Neuronal stem cell (in vitro differentiated cells): ENCODE measurements at regions not wholly inside any gene's neighbourhood (a gene's known extent, or its start where the extent isn't known, plus 50 kb on each side); places are given as distances from the start of the nearest gene placed in this dataset.
A peak's percentile ranks its signal among the peaks of the same experiment; 100 is the strongest.
"Not testable (repeated sequence)": the region's sequence is repeated elsewhere in the genome, so short reads cannot be mapped to it uniquely, and the experiment has no call there.

Experiments
- DNase-seq: peaks from one replicate; pipeline ENCODE4 v3.0.0-alpha.2; 2013; ENCODE audit warnings: low spot score
- H2AFZ ChIP-seq: one replicate; pipeline ENCODE4 v1.6.1; 2013; ENCODE audit warnings: mild to moderate bottlenecking, low read length, inconsistent platforms
- H2AK5ac ChIP-seq: 2 replicates; pipeline ENCODE4 v1.6.1; 2013; ENCODE audit warnings: low read depth, mild to moderate bottlenecking, inconsistent platforms, low read length, moderate library complexity, mixed read lengths
- H2BK120ac ChIP-seq: 2 replicates; pipeline ENCODE4 v1.6.1; 2013; ENCODE audit warnings: low read depth, mild to moderate bottlenecking, inconsistent platforms, low read length, moderate library complexity, mixed read lengths
- H2BK12ac ChIP-seq: one replicate; pipeline ENCODE4 v1.6.1; 2013; ENCODE audit warnings: low read length, inconsistent platforms
- H2BK15ac ChIP-seq: 2 replicates; pipeline ENCODE4 v1.6.1; 2013; ENCODE audit warnings: mild to moderate bottlenecking, low read length, inconsistent platforms, mixed read lengths
- H2BK5ac ChIP-seq: one replicate; pipeline ENCODE4 v1.6.1; 2013; ENCODE audit warnings: inconsistent platforms, mild to moderate bottlenecking, low read length, moderate library complexity
- H3K14ac ChIP-seq: one replicate; pipeline ENCODE4 v1.6.1; 2013; ENCODE audit warnings: low read length, inconsistent platforms
- H3K18ac ChIP-seq: 2 replicates; pipeline ENCODE4 v1.6.1; 2013; ENCODE audit warnings: low read length, inconsistent platforms
- H3K23ac ChIP-seq: 2 replicates; pipeline ENCODE4 v1.6.1; 2013; ENCODE audit warnings: low read depth, mild to moderate bottlenecking, mixed read lengths, low read length, inconsistent platforms; ENCODE audit not compliant: poor library complexity
- H3K27ac ChIP-seq: replicated peaks from 3 replicates; pipeline ENCODE4 v1.5.1; 2013; ENCODE audit warnings: low read length, inconsistent platforms
- H3K27me3 ChIP-seq, 3 experiments: 2 replicates each; pipeline ENCODE4 v1.6.1; 2013; ENCODE audit warnings: low read length in 3 of 3, mild to moderate bottlenecking in 2 of 3, inconsistent platforms in 1 of 3, low read depth in 1 of 3, mixed read lengths in 1 of 3, moderate library complexity in 1 of 3; ENCODE audit not compliant: control insufficient read depth in 3 of 3, insufficient read depth in 3 of 3
- H3K36me3 ChIP-seq, 2 donors: replicated peaks in 1 of 2; 2 replicates each; pipeline ENCODE4 v1.6.1; 2013; ENCODE audit warnings: low read length in 2 of 2; ENCODE audit not compliant: control insufficient read depth in 2 of 2, insufficient read depth in 2 of 2
- H3K4ac ChIP-seq: 2 replicates; pipeline ENCODE4 v1.6.1; 2013; ENCODE audit warnings: inconsistent platforms, mild to moderate bottlenecking, low read length, moderate library complexity
- H3K4me1 ChIP-seq, 2 donors: 1 replicate in 1 of 2; 2 replicates in 1 of 2; pipeline ENCODE4 v1.6.1; 2013; ENCODE audit warnings: low read length in 2 of 2, low read depth in 1 of 2; ENCODE audit not compliant: control insufficient read depth in 2 of 2, insufficient read depth in 1 of 2
- H3K4me2 ChIP-seq: one replicate; pipeline ENCODE4 v1.6.1; 2013; ENCODE audit warnings: mild to moderate bottlenecking, low read length, inconsistent platforms; ENCODE audit not compliant: insufficient read depth, poor library complexity, severe bottlenecking
- H3K4me3 ChIP-seq, 2 donors: 2 replicates each; pipeline ENCODE4 v1.5.1; 2013; ENCODE audit warnings: low read length in 2 of 2, mild to moderate bottlenecking in 2 of 2, inconsistent platforms in 1 of 2, moderate library complexity in 1 of 2
- H3K79me1 ChIP-seq: one replicate; pipeline ENCODE4 v1.6.1; 2013; ENCODE audit warnings: low read depth, mild to moderate bottlenecking, inconsistent platforms, low read length, moderate library complexity
- H3K9ac ChIP-seq: one replicate; pipeline ENCODE4 v1.6.1; 2013; ENCODE audit warnings: mild to moderate bottlenecking, low read depth, low read length, inconsistent platforms; ENCODE audit not compliant: poor library complexity
- H3K9me3 ChIP-seq, 2 donors: replicated peaks in 1 of 2; 2 replicates each; pipeline versions ENCODE3 to v1.6.1; 2013; ENCODE audit warnings: low read length in 2 of 2, mild to moderate bottlenecking in 2 of 2, inconsistent platforms in 1 of 2, low read depth in 1 of 2, mixed read lengths in 1 of 2, moderate library complexity in 1 of 2; ENCODE audit not compliant: control insufficient read depth in 2 of 2, insufficient read depth in 1 of 2
- H4K8ac ChIP-seq: one replicate; pipeline ENCODE4 v1.6.1; 2013; ENCODE audit warnings: low read depth, mild to moderate bottlenecking, inconsistent platforms, low read length, moderate library complexity
- H4K91ac ChIP-seq: one replicate; pipeline ENCODE4 v1.6.1; 2013; ENCODE audit warnings: low read length, low read depth, mild to moderate bottlenecking, inconsistent platforms; ENCODE audit not compliant: poor library complexity
- WGBS, 2 donors: extraction: QIAGEN DNeasy Blood & Tissue Kit; methylation state at CpG; one replicate each; pipeline ENCODE4 v1.1.7; 2013; ENCODE audit warnings: missing lambda C conversion rate in 2 of 2, mixed read lengths in 1 of 2; ENCODE audit not compliant: insufficient read length in 2 of 2, insufficient replicate concordance in 1 of 2; ENCODE audit errors: extremely low coverage in 2 of 2; 5-methylcytosine and 5-hydroxymethylcytosine counted together

DNA sequence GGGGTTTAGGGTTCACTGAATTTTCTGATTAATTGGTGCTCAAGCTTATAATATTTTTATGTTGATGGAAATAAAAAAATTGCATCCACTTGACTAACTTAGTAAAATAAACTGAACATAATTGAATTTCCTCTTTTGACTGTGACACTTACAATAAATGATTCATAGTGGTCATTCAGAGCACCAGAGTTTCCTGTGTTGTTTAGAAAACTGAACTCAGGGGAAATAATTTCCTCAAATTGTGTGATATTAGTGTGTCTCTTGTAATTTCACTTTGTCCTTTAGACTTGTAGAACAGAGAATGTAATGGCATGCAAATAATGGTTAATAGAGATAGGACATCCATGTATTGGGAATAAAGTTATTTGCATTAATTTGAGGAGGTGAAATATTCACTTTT, 319.7 kb upstream of the MAN1A1 start:
- Histone ChIP-seq H4K91ac (no peak overlapping the region), H4K8ac (no peak overlapping the region), H3K18ac (no peak overlapping the region), H3K27ac (no peak overlapping the region), H2AFZ (no peak overlapping the region), H3K9me3 (peaks cover 0 to 1% of the 10 kb centered on the region in 2 donors), H3K4me3 (no peak overlapping the region), H3K14ac (no peak overlapping the region), H3K79me1 (no peaks in the 10 kb centered on the region), H2BK12ac (no peak overlapping the region), H3K36me3 (no peaks in the 10 kb centered on the region), H3K23ac (no peak overlapping the region), H3K9ac (no peak overlapping the region), H3K4ac (no peak overlapping the region), H3K4me2 (no peak overlapping the region), H2AK5ac (no peak overlapping the region), H3K4me1 (peaks cover 2 to 4% of the 10 kb centered on the region in 2 donors), H2BK120ac (no peak overlapping the region), H2BK15ac (no peak overlapping the region), H3K27me3 (no peaks in the 10 kb centered on the region), H2BK5ac (no peak overlapping the region)
- DNase-seq, result no peak

DNA sequence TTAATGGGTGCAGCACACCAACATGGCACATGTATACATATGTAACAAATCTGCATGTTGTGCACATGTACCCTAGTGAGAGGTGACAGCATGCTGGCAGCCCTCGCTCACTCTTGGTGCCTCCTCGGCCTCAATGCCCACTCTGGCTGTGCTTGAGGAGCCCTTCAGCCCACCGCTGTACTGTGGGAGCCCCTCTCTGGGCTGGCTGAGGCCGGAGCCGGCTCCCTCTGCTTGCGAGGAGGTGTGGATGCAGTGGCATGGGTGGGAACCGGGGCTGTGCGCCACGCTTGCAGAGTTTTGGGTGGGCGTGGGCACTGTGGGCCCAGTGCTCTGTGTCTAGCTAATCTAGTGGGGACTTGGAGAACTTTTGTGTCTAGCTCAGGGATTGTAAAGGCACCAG, 315.9 kb upstream of the MAN1A1 start:
- not testable (repeated sequence) for H3K79me1 ChIP-seq, H3K4me2 ChIP-seq, H3K4me1 ChIP-seq, H3K9me3 ChIP-seq, H3K14ac ChIP-seq, H3K18ac ChIP-seq, H3K27ac ChIP-seq, H2BK15ac ChIP-seq, H2BK12ac ChIP-seq, H3K4ac ChIP-seq, H2BK120ac ChIP-seq, H3K9ac ChIP-seq, DNase-seq, H4K91ac ChIP-seq, H2AFZ ChIP-seq, H3K36me3 ChIP-seq, H3K27me3 ChIP-seq, H4K8ac ChIP-seq, H3K23ac ChIP-seq, H2AK5ac ChIP-seq, H2BK5ac ChIP-seq
- WGBS, 2 donors, result no CpG with 5 or more reads among the region's 10 CpGs
- peak overlapping the region in 1 of 2 donors; percentile 58 for H3K4me3 ChIP-seq

DNA sequence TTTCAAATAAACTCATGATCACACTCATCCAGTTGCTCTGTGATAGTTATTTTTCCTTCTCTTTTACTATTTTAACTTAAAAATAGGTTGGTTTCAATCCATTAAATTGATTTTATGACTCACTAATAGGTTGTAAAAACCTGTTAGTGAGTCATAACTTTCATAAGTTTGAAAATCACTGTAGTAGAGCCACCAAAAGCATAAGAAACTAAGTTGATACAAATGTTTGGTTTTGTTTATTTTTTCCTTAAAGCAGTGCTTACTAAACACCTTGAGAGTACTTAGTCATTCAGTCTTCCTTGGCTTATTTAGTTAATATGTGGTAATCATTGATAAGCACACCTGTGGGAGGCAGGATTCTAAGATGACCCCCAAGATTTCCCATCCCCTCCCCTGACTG, 312.1 kb upstream of the MAN1A1 start:
- H3K14ac ChIP-seq, result no peak overlapping the region
- no peak overlapping the region for H3K4me3 ChIP-seq
- no peak overlapping the region for H3K4ac ChIP-seq
- no peaks in the 10 kb centered on the region for H3K4me1 ChIP-seq
- no peak overlapping the region for H2BK15ac ChIP-seq
- no peak overlapping the region for H4K91ac ChIP-seq
- no peak overlapping the region for H2AFZ ChIP-seq
- no peak for DNase-seq
- no peaks in the 10 kb centered on the region for H3K36me3 ChIP-seq
- no peaks in the 10 kb centered on the region for H3K79me1 ChIP-seq
- H3K9ac ChIP-seq, result no peak overlapping the region
- no peak overlapping the region for H2BK5ac ChIP-seq
- no peak overlapping the region for H3K4me2 ChIP-seq
- H3K18ac ChIP-seq, result no peak overlapping the region
- H3K9me3 ChIP-seq, result peaks cover 0 to 1% of the 10 kb centered on the region in 2 donors
- H3K27me3 ChIP-seq, result no peaks in the 10 kb centered on the region
- H2BK12ac ChIP-seq, result no peak overlapping the region
- H3K27ac ChIP-seq, result no peak overlapping the region
- H3K23ac ChIP-seq, result no peak overlapping the region
- H2AK5ac ChIP-seq, result no peak overlapping the region
- no peak overlapping the region for H4K8ac ChIP-seq
- H2BK120ac ChIP-seq, result no peak overlapping the region

DNA sequence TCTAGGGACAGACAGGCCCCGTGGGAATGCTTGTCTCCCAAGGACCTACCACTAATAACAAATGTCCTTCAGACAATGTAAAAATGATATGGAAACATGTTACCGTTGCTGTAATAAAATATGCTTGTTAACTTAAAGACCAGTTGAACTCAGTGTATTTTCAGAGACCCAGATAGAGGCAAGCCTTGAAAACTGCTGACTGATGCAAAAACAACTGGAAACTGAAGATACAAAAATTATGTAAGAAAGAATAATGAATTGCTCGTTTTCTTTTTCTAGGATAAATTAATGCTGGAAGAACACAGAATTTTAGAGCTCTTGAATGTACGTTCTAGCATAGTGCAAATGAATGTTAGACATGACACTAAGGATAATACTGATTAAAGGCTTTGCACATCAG, 311.5 kb upstream of the MAN1A1 start:
- Histone ChIP-seq H3K9me3 (peaks cover 0 to 1% of the 10 kb centered on the region in 2 donors), H2AK5ac (no peak overlapping the region), H2BK120ac (no peak overlapping the region), H2AFZ (no peak overlapping the region), H2BK15ac (no peak overlapping the region), H3K4ac (no peak overlapping the region), H3K4me1 (no peaks in the 10 kb centered on the region), H3K4me2 (no peak overlapping the region), H3K36me3 (no peaks in the 10 kb centered on the region), H4K8ac (no peak overlapping the region), H3K9ac (no peak overlapping the region), H3K79me1 (no peaks in the 10 kb centered on the region), H2BK5ac (no peak overlapping the region), H3K14ac (no peak overlapping the region), H3K23ac (no peak overlapping the region), H3K18ac (no peak overlapping the region), H2BK12ac (no peak overlapping the region), H4K91ac (no peak overlapping the region), H3K27ac (no peak overlapping the region), H3K4me3 (no peak overlapping the region), H3K27me3 (no peaks in the 10 kb centered on the region)
- no CpG with 5 or more reads among the region's 4 CpGs for WGBS, 2 donors
- DNase-seq, result no peak
